Cardiac muscle cell (in vitro differentiated cells and primary cell): ENCODE measurements at regions not wholly inside any gene's neighbourhood (a gene's known extent, or its start where the extent isn't known, plus 50 kb on each side); places are given as distances from the start of the nearest gene placed in this dataset.

ENCODE experiments used
- DNase-seq, 2 donors: peaks; one replicate each; pipeline versions ENCODE4 v3.0.0 to v3.0.0-alpha.2; 2010 to 2017; ENCODE audit warnings: low read depth in 1 of 2, low spot score in 1 of 2
- H3K27ac ChIP-seq: fragments of 200-600 bp; sonication (generic); 2 replicates; pipeline ENCODE4 v1.5.1; 2016
- H3K27me3 ChIP-seq: fragments of 200-600 bp; sonication (generic); 2 replicates; pipeline ENCODE4 v1.6.0; 2016; ENCODE audit warnings: control low read depth
- H3K36me3 ChIP-seq: fragments of 200-600 bp; sonication (generic); 2 replicates; pipeline ENCODE4 v1.5.1; 2016; ENCODE audit warnings: control low read depth
- H3K4me1 ChIP-seq: fragments of 200-600 bp; sonication (generic); 2 replicates; pipeline ENCODE4 v1.8.1; 2017; ENCODE audit warnings: low read depth, mild to moderate bottlenecking, mixed run types
- H3K4me3 ChIP-seq: fragments of 200-600 bp; sonication (generic); 2 replicates; pipeline ENCODE4 v1.5.1; 2016; ENCODE audit warnings: mild to moderate bottlenecking
- H3K9me3 ChIP-seq: fragments of 200-600 bp; sonication (generic); 2 replicates; pipeline ENCODE4 v1.5.1; 2017; ENCODE audit warnings: low read depth, mild to moderate bottlenecking, control low read depth
- CTCF ChIP-seq: IDR thresholded peaks from 2 replicates; pipeline ENCODE4 v1.5.1; 2012; ENCODE audit warnings: low read depth, mild to moderate bottlenecking, low read length

- no peak for DNase-seq
- H3K27me3 ChIP-seq, result no peaks in the 10 kb centered on the region
- H3K27ac ChIP-seq, result no peak overlapping the region
- H3K4me3 ChIP-seq, result no peak overlapping the region
- H3K9me3 ChIP-seq, result no peaks in the 10 kb centered on the region
- TF ChIP-seq CTCF, result no peak
- H3K36me3 ChIP-seq, result no peaks in the 10 kb centered on the region
- H3K4me1 ChIP-seq, result no peaks in the 10 kb centered on the region
Observed at GRCh38 chr10:83941189-83941588, 198.1 kb upstream of the GHITM start.

- no peak for DNase-seq
- Histone ChIP-seq H3K4me3 (no peak overlapping the region), H3K9me3 (no peaks in the 10 kb centered on the region), H3K27ac (no peak overlapping the region), H3K27me3 (no peaks in the 10 kb centered on the region), H3K4me1 (no peaks in the 10 kb centered on the region), H3K36me3 (no peaks in the 10 kb centered on the region)
- TF ChIP-seq CTCF, result no peak
Observed at GRCh38 chr10:83942410-83942809, 196.9 kb upstream of the GHITM start.

GRCh38 chr10:83943049-83943448 is 196.3 kb upstream of the GHITM start:
- Histone ChIP-seq H3K27ac (no peak overlapping the region), H3K36me3 (no peaks in the 10 kb centered on the region), H3K27me3 (no peaks in the 10 kb centered on the region), H3K9me3 (no peaks in the 10 kb centered on the region), H3K4me1 (no peaks in the 10 kb centered on the region), H3K4me3 (no peak overlapping the region)
- TF ChIP-seq CTCF, result no peak
- DNase-seq, result no peak

GRCh38 chr10:83943920-83944319 is 195.4 kb upstream of the GHITM start:
- DNase-seq, result no peak
- Histone ChIP-seq H3K27ac (no peak overlapping the region), H3K27me3 (no peaks in the 10 kb centered on the region), H3K4me1 (no peaks in the 10 kb centered on the region), H3K9me3 (no peaks in the 10 kb centered on the region), H3K4me3 (no peak overlapping the region), H3K36me3 (no peaks in the 10 kb centered on the region)
- TF ChIP-seq CTCF, result no peak

GRCh38 chr10:83945982-83946718 is 193.2 kb upstream of the GHITM start:
- DNase-seq, result no peak
- H3K36me3 ChIP-seq, result no peaks in the 10 kb centered on the region
- H3K27ac ChIP-seq, result no peak overlapping the region
- no peaks in the 10 kb centered on the region for H3K4me1 ChIP-seq
- H3K9me3 ChIP-seq, result no peaks in the 10 kb centered on the region
- no peak overlapping the region for H3K4me3 ChIP-seq
- H3K27me3 ChIP-seq, result no peaks in the 10 kb centered on the region
- TF ChIP-seq CTCF, result no peak

GRCh38 chr10:83952314-83952713 is 187.0 kb upstream of the GHITM start:
- TF ChIP-seq CTCF, result no peak
- Histone ChIP-seq H3K4me3 (no peak overlapping the region), H3K27me3 (no peaks in the 10 kb centered on the region), H3K27ac (no peak overlapping the region), H3K9me3 (no peaks in the 10 kb centered on the region), H3K4me1 (no peaks in the 10 kb centered on the region), H3K36me3 (no peaks in the 10 kb centered on the region)
- DNase-seq, result no peak
